ENCODE measurements at regions not wholly inside any gene's neighbourhood (a gene's known extent, or its start where the extent isn't known, plus 50 kb on each side); places are given as distances from the start of the nearest gene placed in this dataset.
A peak's percentile ranks its signal among the peaks of the same experiment; 100 is the strongest.

DNA sequence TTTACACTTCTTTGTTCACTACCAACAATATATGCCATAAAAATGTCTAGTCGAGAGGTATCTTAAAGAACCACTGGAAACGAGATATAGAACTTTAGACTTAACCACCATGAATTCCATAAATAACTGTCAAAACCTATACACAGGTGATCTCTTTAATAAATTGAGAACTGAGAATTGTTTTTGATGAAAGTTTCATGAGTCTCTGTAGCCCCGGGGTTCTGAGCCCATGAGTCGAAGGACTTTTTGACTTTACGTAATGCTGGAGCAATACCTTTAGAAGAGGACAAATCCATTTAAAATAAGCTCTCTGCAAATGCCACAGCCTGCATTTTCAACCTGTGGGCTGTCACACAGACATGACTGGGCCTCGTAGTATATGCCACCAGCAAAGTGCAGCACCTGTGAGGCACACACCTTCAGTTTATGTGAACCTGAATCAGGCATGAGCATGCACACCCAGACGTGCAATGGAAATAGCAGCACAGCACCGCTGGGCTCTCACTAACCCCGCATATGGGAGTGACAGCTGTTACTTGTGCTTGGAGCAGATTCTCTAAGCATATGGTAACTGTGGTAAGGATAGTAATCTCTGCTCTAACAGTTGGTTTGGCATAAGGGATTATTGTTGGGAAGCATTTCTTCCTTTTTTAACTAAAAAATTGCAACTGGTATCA lies 383.2 kb downstream of the SOCS6 start:
- Mint-ChIP-seq H3K4me1 (peaks cover 11 to 68% (median 59%) of the 10 kb centered on the region in 7 donors), H3K27ac (peak overlapping the region in 8 of 9 donors; percentile 89 to 98 (median 94)), H3K9me3 (peaks cover 0 to 30% (median 14%) of the 10 kb centered on the region in 11 donors), H3K27me3 (no peaks in the 10 kb centered on the region), H3K36me3 (peaks cover 0 to 11% (median 1%) of the 10 kb centered on the region in 5 donors), H3K4me3 (peak overlapping the region in 8 of 10 donors; percentile 1 to 66 (median 37))
- POLR2A ChIA-PET = interaction anchor here (0.7 to 7.7 kb wide), 8 partner anchors 9 to 50 kb away, joined by 3 to 70 read pairs (median 16); no protein-coding TSS in a partner anchor
- H3K4me3 ChIP-seq (ENCODE audit: low read length) = no peak overlapping the region
- intact Hi-C loops (cut with micrococcal nuclease) = loop anchor here in 1 of 2 donors (1.0 to 10.0 kb wide), 8 partner anchors 9 to 727 kb away; partner anchors contain the start of gene CD226
- no peaks in the 10 kb centered on the region for H3K27me3 ChIP-seq (ENCODE audit: control insufficient read depth in 2 of 2, insufficient read depth in 2 of 2, low read length in 2 of 2)
- H3K27ac ChIP-seq (ENCODE audit: low read depth, low read length) = peak overlapping the region; percentile 74
- H3K4me1 ChIP-seq (ENCODE audit: control insufficient read depth in 2 of 2, insufficient read depth in 2 of 2, low read length in 2 of 2) = peaks cover 3 to 52% of the 10 kb centered on the region in 2 donors
- DNase-seq (peak in 2 of 9 donors; percentile 49 to 58), ATAC-seq (peak; percentile 50)
- peaks cover 0 to 21% (median 8%) of the 10 kb centered on the region in 3 experiments for H3K9me3 ChIP-seq (ENCODE audit: control insufficient read depth in 2 of 3, low read length in 3 of 3)
- CTCF ChIA-PET = interaction anchor here (1.0 to 4.4 kb wide), 5 partner anchors 13 to 181 kb away, joined by 3 to 19 read pairs (median 5); no protein-coding TSS in a partner anchor
- H3K36me3 ChIP-seq (ENCODE audit: control insufficient read depth in 2 of 3, insufficient read depth in 3 of 3, low read length in 3 of 3) = no peaks in the 10 kb centered on the region

- intact Hi-C loops (cut with micrococcal nuclease) = no loop called here
- H3K27me3 Mint-ChIP-seq = no peaks in the 10 kb centered on the region
- Histone ChIP-seq H3K4me3 (ENCODE audit: low read length) (no peak overlapping the region), H3K27ac (ENCODE audit: low read depth, low read length) (no peak overlapping the region), H3K36me3 (ENCODE audit: control insufficient read depth in 2 of 3, insufficient read depth in 3 of 3, low read length in 3 of 3) (no peaks in the 10 kb centered on the region), H3K9me3 (ENCODE audit: control insufficient read depth in 2 of 3, low read length in 3 of 3) (peaks cover 0 to 21% (median 8%) of the 10 kb centered on the region in 3 experiments), H3K4me1 (ENCODE audit: control insufficient read depth in 2 of 2, insufficient read depth in 2 of 2, low read length in 2 of 2) (peaks cover 0 to 53% of the 10 kb centered on the region in 2 donors), H3K27me3 (ENCODE audit: control insufficient read depth in 2 of 2, insufficient read depth in 2 of 2, low read length in 2 of 2) (no peaks in the 10 kb centered on the region)
- H3K4me1 Mint-ChIP-seq = peaks cover 11 to 61% (median 49%) of the 10 kb centered on the region in 7 donors
- peak overlapping the region in 1 of 9 donors; percentile 24 for H3K27ac Mint-ChIP-seq
- peaks cover 0 to 25% (median 12%) of the 10 kb centered on the region in 11 donors for H3K9me3 Mint-ChIP-seq
- CTCF ChIA-PET = no interaction called here
- H3K36me3 Mint-ChIP-seq = peaks cover 0 to 12% (median 3%) of the 10 kb centered on the region in 5 donors
- POLR2A ChIA-PET = interaction anchor here (0.9 kb wide), 1 partner anchor 8 kb away, joined by 3 read pairs; no protein-coding TSS in a partner anchor
- no peak overlapping the region for H3K4me3 Mint-ChIP-seq
- no peak for ATAC-seq
- DNase-seq = no peak
Observed at GRCh38 chr18:70666936-70667335, 378.1 kb downstream of the SOCS6 start.

GRCh38 chr18:70663141-70663540 lies 374.3 kb downstream of the SOCS6 start:
- Histone ChIP-seq H3K9me3 (ENCODE audit: control insufficient read depth in 2 of 3, low read length in 3 of 3) (no peaks in the 10 kb centered on the region), H3K36me3 (ENCODE audit: control insufficient read depth in 2 of 3, insufficient read depth in 3 of 3, low read length in 3 of 3) (no peaks in the 10 kb centered on the region), H3K4me1 (ENCODE audit: control insufficient read depth in 2 of 2, insufficient read depth in 2 of 2, low read length in 2 of 2) (peaks cover 0 to 59% of the 10 kb centered on the region in 2 donors), H3K27ac (ENCODE audit: low read depth, low read length) (peak overlapping the region; percentile 74), H3K4me3 (ENCODE audit: low read length) (peak overlapping the region; percentile 29), H3K27me3 (ENCODE audit: control insufficient read depth in 2 of 2, insufficient read depth in 2 of 2, low read length in 2 of 2) (no peaks in the 10 kb centered on the region)
- POLR2A ChIA-PET = interaction anchor here (0.6 to 4.1 kb wide), 11 partner anchors 8 to 102 kb away, joined by 3 to 42 read pairs (median 4); no protein-coding TSS in a partner anchor
- Mint-ChIP-seq H3K36me3 (peaks cover 0 to 8% (median 3%) of the 10 kb centered on the region in 5 donors), H3K27me3 (no peaks in the 10 kb centered on the region), H3K4me3 (peak overlapping the region in 9 of 10 donors; percentile 24 to 88 (median 77)), H3K4me1 (peaks cover 22 to 73% (median 65%) of the 10 kb centered on the region in 7 donors), H3K9me3 (peaks cover 0 to 16% (median 7%) of the 10 kb centered on the region in 11 donors), H3K27ac (peak overlapping the region in 8 of 9 donors; percentile 95 to 100 (median 98))
- CTCF ChIA-PET = no interaction called here
- ATAC-seq (peak; percentile 40), DNase-seq (peak in 7 of 9 donors; percentile 20 to 65 (median 57))
- intact Hi-C loops (cut with micrococcal nuclease) = loop anchor here in 1 of 2 donors (1.0 kb wide), 1 partner anchor 9 kb away; no protein-coding TSS in a partner anchor

GRCh38 chr18:70662588-70662987 lies 373.7 kb downstream of the SOCS6 start:
- DNase-seq = no peak
- Mint-ChIP-seq H3K4me3 (peak overlapping the region; percentile 24 to 88 (median 75)), H3K27me3 (no peaks in the 10 kb centered on the region), H3K27ac (peak overlapping the region in 8 of 9 donors; percentile 95 to 100 (median 98)), H3K36me3 (peaks cover 0 to 8% (median 3%) of the 10 kb centered on the region in 5 donors), H3K4me1 (peaks cover 22 to 76% (median 70%) of the 10 kb centered on the region in 7 donors), H3K9me3 (peaks cover 0 to 16% (median 6%) of the 10 kb centered on the region in 11 donors)
- Histone ChIP-seq H3K36me3 (ENCODE audit: control insufficient read depth in 2 of 3, insufficient read depth in 3 of 3, low read length in 3 of 3) (no peaks in the 10 kb centered on the region), H3K4me3 (ENCODE audit: low read length) (peak overlapping the region; percentile 29), H3K27ac (ENCODE audit: low read depth, low read length) (peak overlapping the region; percentile 74), H3K9me3 (ENCODE audit: control insufficient read depth in 2 of 3, low read length in 3 of 3) (no peaks in the 10 kb centered on the region), H3K27me3 (ENCODE audit: control insufficient read depth in 2 of 2, insufficient read depth in 2 of 2, low read length in 2 of 2) (no peaks in the 10 kb centered on the region), H3K4me1 (ENCODE audit: control insufficient read depth in 2 of 2, insufficient read depth in 2 of 2, low read length in 2 of 2) (peaks cover 0 to 64% of the 10 kb centered on the region in 2 donors)
- POLR2A ChIA-PET = interaction anchor here (0.6 to 4.1 kb wide), 9 partner anchors 8 to 103 kb away, joined by 3 to 42 read pairs (median 4); no protein-coding TSS in a partner anchor
- CTCF ChIA-PET = no interaction called here
- intact Hi-C loops (cut with micrococcal nuclease) = no loop called here
- no peak for ATAC-seq

DNA sequence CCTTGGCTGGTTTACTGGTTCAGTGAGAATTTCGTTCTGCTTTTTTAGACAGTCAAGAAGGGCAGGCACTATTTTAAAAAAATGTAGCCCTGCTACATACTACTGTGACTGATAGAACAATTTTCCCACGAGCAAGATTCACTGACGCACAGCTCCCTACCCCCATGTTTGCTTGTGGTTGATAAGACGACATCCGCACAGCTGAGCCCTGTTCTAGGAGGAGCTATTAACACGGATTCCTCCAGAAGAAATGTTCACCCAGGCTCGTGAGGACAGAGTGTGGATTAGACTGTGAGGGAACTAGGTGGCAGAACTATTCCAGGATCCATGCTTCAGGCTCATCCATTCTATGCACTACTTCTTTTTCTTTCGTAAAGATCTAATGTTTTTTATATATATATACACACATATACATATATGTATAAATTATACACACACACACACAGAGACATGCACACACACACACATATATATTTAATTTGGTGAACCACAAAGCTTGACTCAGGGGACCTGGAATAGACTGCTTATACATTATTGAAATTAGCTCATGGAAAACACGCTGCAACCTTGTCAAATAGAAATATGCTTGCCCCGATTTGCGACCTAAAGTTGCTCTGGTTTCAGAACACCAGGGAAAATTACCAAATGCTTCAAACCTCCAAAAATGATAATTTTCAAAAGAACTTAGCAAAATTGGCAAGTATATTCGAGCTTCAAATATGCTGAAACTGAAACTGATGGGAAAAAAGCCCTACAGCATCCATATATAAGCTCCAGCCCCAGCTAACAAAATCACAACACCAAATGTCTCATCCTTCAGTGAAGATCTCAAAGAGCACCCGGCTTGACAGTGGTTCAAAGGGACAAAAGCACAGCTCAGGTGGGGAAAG lies 370.4 kb downstream of the SOCS6 start:
- H3K36me3 Mint-ChIP-seq = peaks cover 0 to 8% (median 0%) of the 10 kb centered on the region in 5 donors
- H3K9me3 Mint-ChIP-seq = peaks cover 0 to 11% (median 0%) of the 10 kb centered on the region in 11 donors
- H3K27ac Mint-ChIP-seq = peak overlapping the region in 8 of 9 donors; percentile 93 to 99 (median 97)
- no peak overlapping the region for H3K4me3 ChIP-seq (ENCODE audit: low read length)
- peaks cover 0 to 62% of the 10 kb centered on the region in 2 donors for H3K4me1 ChIP-seq (ENCODE audit: control insufficient read depth in 2 of 2, insufficient read depth in 2 of 2, low read length in 2 of 2)
- peak overlapping the region in 9 of 10 donors; percentile 43 to 80 (median 71) for H3K4me3 Mint-ChIP-seq
- POLR2A ChIA-PET = interaction anchor here (0.6 to 4.5 kb wide), 19 partner anchors 8 to 270 kb away, joined by 3 to 81 read pairs (median 4); no protein-coding TSS in a partner anchor
- CTCF ChIA-PET = interaction anchor here (0.9 to 2.8 kb wide), 8 partner anchors 8 to 167 kb away, joined by 3 to 25 read pairs (median 4); no protein-coding TSS in a partner anchor
- H3K27me3 Mint-ChIP-seq = no peaks in the 10 kb centered on the region
- H3K36me3 ChIP-seq (ENCODE audit: control insufficient read depth in 2 of 3, insufficient read depth in 3 of 3, low read length in 3 of 3) = no peaks in the 10 kb centered on the region
- H3K4me1 Mint-ChIP-seq = peaks cover 17 to 82% (median 66%) of the 10 kb centered on the region in 7 donors
- ATAC-seq (peak; percentile 97), DNase-seq (peak in 8 of 9 donors; percentile 13 to 88 (median 86))
- H3K27me3 ChIP-seq (ENCODE audit: control insufficient read depth in 2 of 2, insufficient read depth in 2 of 2, low read length in 2 of 2) = no peaks in the 10 kb centered on the region
- intact Hi-C loops (cut with micrococcal nuclease) = loop anchor here in 1 of 2 donors (1.0 to 2.0 kb wide), 5 partner anchors 13 to 60 kb away; no protein-coding TSS in a partner anchor
- H3K27ac ChIP-seq (ENCODE audit: low read depth, low read length) = peak overlapping the region; percentile 77
- H3K9me3 ChIP-seq (ENCODE audit: control insufficient read depth in 2 of 3, low read length in 3 of 3) = no peaks in the 10 kb centered on the region

Measured in naive thymus-derived CD4-positive, alpha-beta T cell (primary cell).